Activated CD4-positive, alpha-beta T cell treated with anti-CD3 and anti-CD28 coated beads, Interleukin-2, amount 10 ng/mL, durations not matched to agents 24 days and 14 days (primary cell): ENCODE measurements at regions not wholly inside any gene's neighbourhood (a gene's known extent, or its start where the extent isn't known, plus 50 kb on each side); places are given as distances from the start of the nearest gene placed in this dataset.
"Not testable (repeated sequence)": the region's sequence is repeated elsewhere in the genome, so short reads cannot be mapped to it uniquely, and the experiment has no call there.

Source experiments
- DNase-seq: peaks from one replicate; pipeline ENCODE4 v3.0.0; 2022
- H3K27ac Mint-ChIP-seq: one replicate; pipeline ENCODE4 v1.8.0; 2022; ENCODE audit warnings: mild to moderate bottlenecking, mixed read lengths
- H3K27me3 Mint-ChIP-seq: one replicate; pipeline ENCODE4 v1.8.0; 2022; ENCODE audit warnings: mixed read lengths
- H3K36me3 Mint-ChIP-seq: one replicate; pipeline ENCODE4 v1.8.0; 2022; ENCODE audit warnings: low read depth, mild to moderate bottlenecking, mixed read lengths
- H3K4me1 Mint-ChIP-seq: one replicate; pipeline ENCODE4 v1.8.0; 2021; ENCODE audit warnings: mixed read lengths
- H3K4me3 Mint-ChIP-seq: one replicate; pipeline ENCODE4 v1.8.0; 2022; ENCODE audit warnings: mild to moderate bottlenecking, moderate library complexity, mixed read lengths
- H3K9me3 Mint-ChIP-seq: one replicate; pipeline ENCODE4 v1.8.0; 2021; ENCODE audit warnings: mixed read lengths
- intact Hi-C: fragments of 100-400 bp; cut with micrococcal nuclease; formaldehyde crosslinking; loops from one replicate; pipeline ENCODE4 v1.15.1; 2023

DNA sequence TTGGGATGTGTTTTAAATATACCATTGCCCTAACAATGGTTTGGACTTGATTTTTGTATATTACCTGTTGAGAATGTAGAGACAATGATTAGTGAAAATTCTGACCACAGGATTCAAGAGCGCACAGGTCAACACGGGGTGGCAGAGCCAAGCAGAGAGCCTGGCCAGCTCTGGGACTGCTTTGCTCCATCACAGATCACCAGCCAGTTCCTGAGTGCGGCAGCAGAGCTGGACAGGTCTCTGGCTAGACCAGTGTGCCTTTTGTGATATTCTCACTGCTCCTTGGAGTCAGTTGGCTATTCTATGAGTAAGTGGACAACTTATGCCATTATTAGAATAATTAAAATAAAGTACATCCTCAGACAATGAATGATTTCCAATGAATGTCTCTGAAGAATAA lies 351.2 kb upstream of the ATP10A start:
- H3K27me3 Mint-ChIP-seq: no peaks in the 10 kb centered on the region

DNA sequence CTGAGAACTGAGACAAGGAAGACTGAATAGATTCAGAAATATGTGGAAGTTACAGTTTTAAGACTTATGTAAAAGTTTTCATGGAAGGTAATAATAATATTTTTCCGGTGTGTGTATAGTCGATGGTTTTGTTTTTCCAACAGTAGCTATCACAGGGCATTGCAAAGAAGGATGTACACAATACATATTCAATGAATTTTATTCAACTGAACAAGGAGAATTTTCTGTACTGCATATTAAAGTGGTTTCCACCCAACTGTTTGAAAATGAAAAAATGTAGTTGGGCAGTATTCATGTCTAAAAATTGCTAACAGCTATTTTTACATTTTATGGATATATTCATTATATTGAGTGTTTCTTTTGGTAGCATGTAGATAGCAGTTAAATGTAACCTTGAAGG lies 350.3 kb upstream of the ATP10A start:
- intact Hi-C loops: no loop called here
- no peaks in the 10 kb centered on the region for H3K27me3 Mint-ChIP-seq
- no peaks in the 10 kb centered on the region for H3K4me1 Mint-ChIP-seq
- DNase-seq: no peak
- no peak overlapping the region for H3K27ac Mint-ChIP-seq
- H3K36me3 Mint-ChIP-seq: no peaks in the 10 kb centered on the region
- H3K4me3 Mint-ChIP-seq: no peak overlapping the region
- H3K9me3 Mint-ChIP-seq: peaks cover 7% of the 10 kb centered on the region

More for the DNA sequence above, 351.2 kb upstream of the ATP10A start:
- intact Hi-C loops: no loop called here
- DNase-seq: no peak
- no peaks in the 10 kb centered on the region for H3K36me3 Mint-ChIP-seq
- H3K4me3 Mint-ChIP-seq: no peak overlapping the region
- H3K27ac Mint-ChIP-seq: no peak overlapping the region
- H3K4me1 Mint-ChIP-seq: no peaks in the 10 kb centered on the region
- H3K9me3 Mint-ChIP-seq: peaks cover 7% of the 10 kb centered on the region

DNA sequence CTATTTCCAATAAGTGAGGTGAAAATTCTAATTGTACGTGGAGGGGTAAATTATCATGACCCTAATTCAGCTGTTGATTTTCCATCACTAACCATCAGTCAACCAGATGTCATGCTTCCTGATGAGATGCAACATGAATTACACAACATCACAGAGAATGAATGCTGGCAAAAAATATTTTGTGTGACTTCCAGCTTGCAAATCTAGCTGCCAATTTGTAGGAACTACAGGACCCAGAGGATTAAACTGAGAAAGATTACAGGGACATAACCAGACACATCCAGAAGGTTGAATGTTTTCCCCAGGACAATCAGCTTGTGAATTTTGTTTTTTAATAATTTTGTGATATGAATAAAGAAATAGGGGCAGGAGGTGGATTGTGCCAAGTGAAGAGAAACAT lies 349.0 kb upstream of the ATP10A start:
- intact Hi-C loops: no loop called here
- DNase-seq: no peak
- Mint-ChIP-seq H3K36me3 (no peaks in the 10 kb centered on the region), H3K27me3 (no peaks in the 10 kb centered on the region), H3K4me1 (no peaks in the 10 kb centered on the region), H3K27ac (no peak overlapping the region), H3K9me3 (peaks cover 7% of the 10 kb centered on the region), H3K4me3 (no peak overlapping the region)

DNA sequence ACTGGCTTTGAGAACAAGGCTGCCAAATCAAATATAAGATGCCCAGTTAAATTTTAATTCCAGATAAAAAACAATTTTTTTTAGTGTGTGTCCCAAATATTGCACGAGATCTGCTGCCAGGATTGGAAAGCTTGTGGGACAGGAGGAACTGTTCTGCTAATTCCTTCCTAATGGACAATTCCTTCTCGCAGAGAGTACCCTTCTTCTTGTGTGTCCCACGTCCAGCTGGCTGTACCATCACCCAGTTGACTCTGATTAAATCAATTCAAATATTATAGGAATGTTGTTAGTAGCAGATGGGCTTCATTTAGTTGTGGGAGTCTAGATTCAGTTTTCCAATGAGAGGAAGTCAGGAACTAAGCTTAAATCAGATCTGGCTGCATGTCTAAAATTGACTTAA lies 347.9 kb upstream of the ATP10A start:
- Mint-ChIP-seq H3K9me3 (no peaks in the 10 kb centered on the region), H3K27ac (no peak overlapping the region), H3K4me1 (no peaks in the 10 kb centered on the region), H3K36me3 (no peaks in the 10 kb centered on the region), H3K4me3 (no peak overlapping the region), H3K27me3 (no peaks in the 10 kb centered on the region)
- intact Hi-C loops: no loop called here
- DNase-seq: no peak

DNA sequence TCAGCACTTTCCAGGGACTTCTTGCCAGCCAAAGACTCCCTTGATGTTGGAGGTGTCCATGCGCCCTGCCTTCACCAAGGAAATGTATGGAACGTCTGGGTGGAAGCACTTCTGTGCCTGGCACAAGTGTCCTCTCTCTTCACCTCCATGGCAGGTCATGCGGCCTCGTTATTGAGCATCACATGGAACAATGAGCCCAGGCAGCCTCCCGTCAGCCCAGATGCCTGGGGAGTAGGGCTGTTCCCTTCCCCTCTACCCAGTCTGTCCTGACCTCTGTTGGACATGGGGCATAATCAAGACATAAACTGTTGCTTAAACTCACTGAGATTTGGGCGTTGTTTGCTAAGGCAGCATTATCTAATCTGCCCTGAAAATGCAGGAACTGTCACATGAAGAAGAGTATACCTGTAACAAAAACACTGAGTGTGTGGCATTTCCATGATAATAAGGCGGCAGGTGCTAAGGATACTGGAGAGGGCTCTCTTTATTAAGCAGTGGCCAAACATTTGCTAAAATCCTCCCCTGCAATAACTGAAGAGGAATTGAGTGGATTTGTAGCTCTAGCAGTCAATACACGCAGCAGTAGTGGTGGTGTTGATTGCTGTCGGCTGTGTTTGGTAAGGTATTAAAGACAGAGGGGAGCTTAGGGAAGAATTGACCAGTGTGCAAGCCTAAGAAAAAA lies 338.2 kb upstream of the ATP10A start:
- no peak for DNase-seq
- Mint-ChIP-seq H3K9me3 (no peaks in the 10 kb centered on the region), H3K27me3 (no peaks in the 10 kb centered on the region), H3K36me3 (no peaks in the 10 kb centered on the region), H3K27ac (no peak overlapping the region), H3K4me3 (no peak overlapping the region), H3K4me1 (no peaks in the 10 kb centered on the region)
- intact Hi-C loops: no loop called here

DNA sequence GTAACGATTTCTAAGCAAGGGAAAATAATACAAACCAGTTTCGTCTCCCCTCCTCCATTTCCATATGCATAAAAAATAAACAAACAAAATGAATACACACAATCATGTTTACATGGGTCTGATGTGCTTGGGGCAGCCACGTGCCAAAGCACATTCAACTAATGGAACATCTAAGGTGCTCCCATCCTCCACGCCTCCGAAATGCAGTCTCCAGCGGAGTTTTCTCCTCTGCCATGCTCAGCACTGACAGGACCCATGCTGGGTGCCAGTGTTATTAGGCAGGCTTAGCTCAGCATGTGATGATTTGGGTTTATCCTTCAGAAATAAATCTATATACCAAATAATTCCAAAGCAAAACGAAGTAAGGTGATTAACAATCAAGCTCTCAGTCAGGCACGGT lies 337.3 kb upstream of the ATP10A start:
- intact Hi-C loops: no loop called here
- no peaks in the 10 kb centered on the region for H3K9me3 Mint-ChIP-seq
- no peaks in the 10 kb centered on the region for H3K4me1 Mint-ChIP-seq
- H3K36me3 Mint-ChIP-seq: no peaks in the 10 kb centered on the region
- H3K27me3 Mint-ChIP-seq: no peaks in the 10 kb centered on the region
- no peak overlapping the region for H3K27ac Mint-ChIP-seq
- H3K4me3 Mint-ChIP-seq: no peak overlapping the region
- DNase-seq: no peak

DNA sequence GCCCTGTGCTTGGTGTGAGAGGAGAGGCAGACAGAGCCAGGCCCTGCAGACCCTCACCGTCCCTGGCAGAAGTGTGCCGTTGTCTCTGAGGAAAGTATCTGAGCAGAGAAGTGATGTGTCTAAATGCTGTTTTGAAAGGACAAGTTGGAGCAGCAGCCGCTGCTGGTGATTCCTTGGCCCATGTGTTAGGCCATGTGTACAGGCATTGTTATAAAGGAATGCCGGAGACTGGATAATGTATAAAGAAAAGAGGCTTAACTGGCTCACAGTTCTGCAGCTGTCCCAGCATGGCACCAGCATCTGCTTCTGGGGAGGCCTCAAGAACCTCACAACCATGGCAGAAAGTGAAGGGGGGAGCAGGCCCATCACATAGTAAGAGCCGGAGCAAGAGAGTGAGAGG lies 334.6 kb upstream of the ATP10A start:
- DNase-seq: no peak
- H3K4me1 Mint-ChIP-seq: no peaks in the 10 kb centered on the region
- no peak overlapping the region for H3K27ac Mint-ChIP-seq
- H3K27me3 Mint-ChIP-seq: no peaks in the 10 kb centered on the region
- H3K36me3 Mint-ChIP-seq: no peaks in the 10 kb centered on the region
- intact Hi-C loops: no loop called here
- no peaks in the 10 kb centered on the region for H3K9me3 Mint-ChIP-seq
- no peak overlapping the region for H3K4me3 Mint-ChIP-seq

DNA sequence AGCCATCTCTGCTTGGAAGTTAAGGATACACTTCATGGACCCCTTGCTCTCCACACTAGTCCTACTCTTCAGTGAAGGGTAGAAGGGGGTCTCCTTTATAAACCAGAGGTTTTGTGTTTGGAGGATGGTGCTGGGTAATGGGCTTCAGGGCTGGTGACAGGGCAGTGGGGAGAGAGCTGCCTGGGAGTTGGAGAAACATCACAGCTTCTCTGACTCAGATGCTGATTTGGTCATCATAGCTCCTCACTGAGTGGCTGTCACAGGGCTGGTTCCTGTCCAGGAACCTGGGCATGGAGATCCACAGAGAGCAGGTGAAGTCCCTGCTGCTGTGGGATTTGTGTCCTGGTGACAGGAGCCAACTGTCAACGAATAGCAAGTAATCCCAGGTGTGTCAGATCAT lies 333.9 kb upstream of the ATP10A start:
- no peak overlapping the region for H3K4me3 Mint-ChIP-seq
- H3K9me3 Mint-ChIP-seq: no peaks in the 10 kb centered on the region
- no peaks in the 10 kb centered on the region for H3K36me3 Mint-ChIP-seq
- H3K27me3 Mint-ChIP-seq: no peaks in the 10 kb centered on the region
- DNase-seq: no peak
- H3K4me1 Mint-ChIP-seq: no peaks in the 10 kb centered on the region
- H3K27ac Mint-ChIP-seq: no peak overlapping the region
- intact Hi-C loops: no loop called here

DNA sequence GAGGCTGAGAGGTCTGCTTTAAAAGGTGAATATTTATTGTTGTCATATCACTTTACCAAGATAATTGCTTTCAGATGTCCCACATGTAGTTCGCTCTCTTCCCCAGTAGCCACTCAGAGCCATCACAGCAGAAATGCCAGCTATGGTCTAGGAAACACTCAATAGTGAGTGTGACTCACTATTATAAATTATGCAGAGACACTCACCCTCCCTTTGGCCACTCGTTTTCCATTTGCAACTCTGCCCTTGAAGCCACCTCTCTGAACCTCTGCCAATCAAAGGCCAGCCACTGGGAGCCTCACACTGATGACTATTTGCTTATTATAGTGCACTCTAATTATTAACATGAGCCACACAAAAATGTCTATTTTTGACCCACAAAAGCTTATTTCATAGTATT lies 328.1 kb upstream of the ATP10A start:
- Mint-ChIP-seq H3K36me3 (no peaks in the 10 kb centered on the region), H3K4me3 (no peak overlapping the region), H3K4me1 (no peaks in the 10 kb centered on the region), H3K27me3 (no peaks in the 10 kb centered on the region), H3K9me3 (no peaks in the 10 kb centered on the region), H3K27ac (no peak overlapping the region)
- intact Hi-C loops: no loop called here
- DNase-seq: no peak

DNA sequence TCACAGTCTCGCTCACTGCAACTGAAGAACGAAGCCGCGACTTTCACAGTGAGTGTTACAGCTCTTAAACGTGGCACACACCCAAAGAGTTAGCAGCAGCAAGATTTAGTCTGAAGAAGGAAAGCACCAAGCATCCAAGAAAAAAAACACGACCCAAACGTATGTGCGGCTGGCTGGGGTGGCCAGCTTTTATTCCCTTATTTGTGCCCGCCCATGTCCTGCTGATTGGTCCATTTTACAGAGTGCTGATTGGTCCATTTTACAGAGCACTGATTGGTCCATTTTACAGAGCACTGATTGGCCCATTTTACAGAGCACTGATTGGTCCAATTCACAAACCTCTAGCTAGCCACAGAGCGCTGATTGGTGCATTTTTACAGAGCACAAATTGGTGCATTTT lies 323.0 kb upstream of the ATP10A start:
- DNase-seq, intact Hi-C loops, H3K4me3 Mint-ChIP-seq, H3K36me3 Mint-ChIP-seq, H3K4me1 Mint-ChIP-seq, H3K27ac Mint-ChIP-seq, H3K27me3 Mint-ChIP-seq, H3K9me3 Mint-ChIP-seq: not testable (repeated sequence)

DNA sequence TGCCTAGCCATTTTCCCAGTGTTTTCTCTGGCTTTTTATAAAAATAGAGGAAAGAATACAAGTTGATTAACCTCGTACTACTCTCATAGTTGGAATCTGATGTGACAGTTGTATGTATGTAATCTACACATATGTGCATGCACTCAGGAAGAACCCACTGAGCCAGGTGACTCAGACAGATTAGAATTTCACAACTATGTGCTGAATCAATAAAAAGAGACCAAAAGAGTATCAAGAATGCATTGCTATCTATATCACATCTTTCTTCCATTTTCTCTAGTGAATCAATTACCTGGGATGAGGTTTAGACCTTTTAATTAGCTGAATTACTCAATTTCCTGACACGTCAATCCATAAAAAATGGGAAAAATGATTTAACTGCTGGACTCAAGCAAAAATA lies 319.3 kb upstream of the ATP10A start:
- Mint-ChIP-seq H3K4me3 (no peak overlapping the region), H3K9me3 (no peaks in the 10 kb centered on the region), H3K27ac (no peak overlapping the region), H3K36me3 (no peaks in the 10 kb centered on the region), H3K4me1 (no peaks in the 10 kb centered on the region), H3K27me3 (no peaks in the 10 kb centered on the region)
- DNase-seq: no peak
- intact Hi-C loops: no loop called here

DNA sequence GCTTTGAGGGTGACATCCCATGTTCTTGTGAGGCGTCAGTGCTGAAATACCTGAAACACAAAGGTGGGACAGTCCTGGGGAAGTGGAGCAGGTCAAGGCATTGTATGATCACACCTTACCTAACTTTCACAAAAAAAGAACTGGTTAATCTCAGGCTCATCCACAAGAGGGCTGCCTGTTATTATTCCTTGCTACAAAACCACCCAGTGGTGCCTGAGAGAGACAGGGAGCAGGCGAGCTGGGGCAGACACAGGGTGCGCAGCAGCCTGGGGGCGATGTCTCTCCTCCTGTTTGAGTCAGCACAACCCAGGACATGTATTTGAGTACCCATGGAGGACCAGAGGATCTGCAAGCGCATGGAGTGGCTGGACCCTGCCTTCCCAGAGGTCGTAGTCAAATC lies 316.8 kb upstream of the ATP10A start:
- H3K9me3 Mint-ChIP-seq: no peaks in the 10 kb centered on the region
- DNase-seq: no peak
- no peak overlapping the region for H3K27ac Mint-ChIP-seq
- no peaks in the 10 kb centered on the region for H3K4me1 Mint-ChIP-seq
- no peaks in the 10 kb centered on the region for H3K36me3 Mint-ChIP-seq
- H3K27me3 Mint-ChIP-seq: no peaks in the 10 kb centered on the region
- no peak overlapping the region for H3K4me3 Mint-ChIP-seq
- intact Hi-C loops: no loop called here

DNA sequence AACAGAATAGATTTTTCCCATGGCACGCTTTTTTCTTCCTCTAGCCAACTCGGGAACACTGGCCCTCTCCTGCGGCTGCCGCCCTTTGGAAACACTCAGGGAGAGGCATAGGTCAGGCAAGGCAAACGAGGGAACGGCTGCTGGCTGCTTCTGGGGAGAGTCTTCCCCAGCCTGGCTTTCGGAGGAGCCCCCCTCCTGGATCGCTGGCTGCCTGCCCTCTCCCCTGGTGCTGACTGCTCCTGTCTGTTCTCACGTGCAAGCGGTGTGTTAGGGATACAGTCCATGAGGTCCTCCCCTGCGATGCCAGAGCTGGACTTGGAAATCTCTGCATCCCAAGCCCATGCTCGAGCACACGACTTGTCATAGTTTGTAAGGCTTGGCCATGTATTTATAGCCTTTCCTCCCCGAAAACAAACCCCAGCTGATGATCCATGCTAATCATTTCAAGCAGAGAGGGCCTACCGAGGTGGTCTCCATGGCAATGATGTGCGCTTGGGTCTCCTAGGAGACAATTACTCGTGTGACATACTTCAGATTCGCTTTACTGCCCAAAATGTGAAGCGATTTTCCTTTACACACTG lies 315.6 kb upstream of the ATP10A start:
- Mint-ChIP-seq H3K4me1 (no peaks in the 10 kb centered on the region), H3K4me3 (no peak overlapping the region), H3K27ac (no peak overlapping the region), H3K27me3 (no peaks in the 10 kb centered on the region), H3K36me3 (no peaks in the 10 kb centered on the region), H3K9me3 (no peaks in the 10 kb centered on the region)
- DNase-seq: no peak
- intact Hi-C loops: no loop called here

DNA sequence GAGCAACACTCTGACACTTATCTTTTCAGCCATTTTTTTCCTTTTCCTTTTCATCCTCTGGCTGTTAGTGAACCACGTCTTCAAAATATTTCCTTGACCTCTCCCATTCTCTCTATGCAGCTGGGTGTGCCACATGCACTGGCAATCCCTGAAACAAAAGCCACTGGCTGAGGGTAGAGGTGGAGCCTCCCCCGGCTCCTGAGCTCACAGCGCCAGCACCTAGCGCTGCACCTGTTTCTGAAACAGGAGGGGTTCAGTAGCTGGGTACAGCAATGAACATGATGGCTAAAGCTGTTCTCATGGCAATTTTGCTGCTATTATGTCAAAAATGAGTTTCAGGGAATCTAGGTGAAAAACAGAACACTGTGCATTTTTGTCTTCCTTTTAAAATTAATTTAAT lies 314.7 kb upstream of the ATP10A start:
- intact Hi-C loops: no loop called here
- no peak overlapping the region for H3K27ac Mint-ChIP-seq
- H3K4me1 Mint-ChIP-seq: no peaks in the 10 kb centered on the region
- DNase-seq: no peak
- no peaks in the 10 kb centered on the region for H3K36me3 Mint-ChIP-seq
- H3K27me3 Mint-ChIP-seq: no peaks in the 10 kb centered on the region
- no peak overlapping the region for H3K4me3 Mint-ChIP-seq
- no peaks in the 10 kb centered on the region for H3K9me3 Mint-ChIP-seq

DNA sequence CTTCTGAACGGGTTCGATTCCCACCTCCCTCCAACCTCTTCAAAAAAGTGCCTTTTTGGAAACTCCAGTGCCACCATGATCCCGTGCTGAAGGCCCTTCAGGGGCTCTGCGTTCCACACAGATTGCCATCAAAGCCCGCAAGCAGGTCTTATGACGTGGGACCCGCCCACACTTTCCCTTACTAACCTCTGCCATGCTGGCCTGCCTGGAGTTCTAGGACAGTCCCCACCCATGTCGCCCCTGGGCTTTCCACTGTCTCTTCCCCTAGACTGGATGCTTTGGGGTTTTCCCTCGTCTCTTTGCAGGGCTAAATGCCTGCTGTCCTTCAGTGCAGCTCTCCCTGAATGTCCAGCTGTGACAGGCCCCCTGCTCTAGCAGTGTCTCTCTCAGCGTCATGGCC lies 313.7 kb upstream of the ATP10A start:
- H3K9me3 Mint-ChIP-seq: no peaks in the 10 kb centered on the region
- no peak overlapping the region for H3K4me3 Mint-ChIP-seq
- no peaks in the 10 kb centered on the region for H3K4me1 Mint-ChIP-seq
- intact Hi-C loops: no loop called here
- no peak for DNase-seq
- no peaks in the 10 kb centered on the region for H3K36me3 Mint-ChIP-seq
- H3K27me3 Mint-ChIP-seq: no peaks in the 10 kb centered on the region
- H3K27ac Mint-ChIP-seq: no peak overlapping the region
